H9 (cell line): ENCODE measurements at regions not wholly inside any gene's neighbourhood (a gene's known extent, or its start where the extent isn't known, plus 50 kb on each side); places are given as distances from the start of the nearest gene placed in this dataset.

Experiments
- DNase-seq: peaks from one replicate; pipeline ENCODE4 v3.0.0-alpha.2; 2017
- H2AFZ ChIP-seq: one replicate; pipeline ENCODE4 v1.6.1; 2013; ENCODE audit warnings: mild to moderate bottlenecking, low read length, control low read depth, moderate library complexity
- H2AK5ac ChIP-seq: 2 replicates; pipeline ENCODE4 v1.6.1; 2013; ENCODE audit warnings: low read length, control low read depth, mixed read lengths; ENCODE audit not compliant: insufficient read length
- H2BK120ac ChIP-seq: one replicate; pipeline ENCODE4 v1.6.1; 2013; ENCODE audit warnings: low read depth, mild to moderate bottlenecking, low read length, control low read depth, inconsistent platforms; ENCODE audit not compliant: poor library complexity, severe bottlenecking
- H2BK12ac ChIP-seq: 2 replicates; pipeline ENCODE4 v1.6.1; 2013; ENCODE audit warnings: low read length, control low read depth, mixed read lengths, low read depth; ENCODE audit not compliant: insufficient read length
- H2BK15ac ChIP-seq: 2 replicates; pipeline ENCODE4 v1.6.1; 2013; ENCODE audit warnings: low read depth, low read length, control low read depth
- H2BK20ac ChIP-seq: one replicate; pipeline ENCODE4 v1.6.1; 2013; ENCODE audit warnings: low read depth, mild to moderate bottlenecking, low read length, control low read depth, inconsistent platforms; ENCODE audit not compliant: poor library complexity, severe bottlenecking
- H2BK5ac ChIP-seq: 2 replicates; pipeline ENCODE4 v1.6.1; 2013; ENCODE audit warnings: low read length, control low read depth, mixed read lengths; ENCODE audit not compliant: insufficient read length
- H3K14ac ChIP-seq: 2 replicates; pipeline ENCODE4 v1.6.1; 2013; ENCODE audit warnings: low read length, control low read depth; ENCODE audit not compliant: insufficient read depth
- H3K18ac ChIP-seq: 2 replicates; pipeline ENCODE4 v1.6.1; 2013; ENCODE audit warnings: low read depth, mild to moderate bottlenecking, mixed read lengths, low read length, control low read depth; ENCODE audit not compliant: insufficient read length
- H3K23ac ChIP-seq: 2 replicates; pipeline ENCODE4 v1.6.1; 2013; ENCODE audit warnings: low read length, control low read depth, mixed read lengths, low read depth; ENCODE audit not compliant: insufficient read length
- H3K23me2 ChIP-seq: 2 replicates; pipeline ENCODE4 v1.6.1; 2013; ENCODE audit warnings: low read depth, mild to moderate bottlenecking, mixed read lengths, low read length, control low read depth; ENCODE audit not compliant: insufficient read length, poor library complexity, severe bottlenecking
- H3K27ac ChIP-seq: 2 replicates; pipeline ENCODE4 v1.5.1; 2013; ENCODE audit warnings: low read length, control low read depth, mixed read lengths, low read depth; ENCODE audit not compliant: insufficient read length
- H3K27me3 ChIP-seq: 2 replicates; pipeline ENCODE4 v1.6.1; 2013; ENCODE audit warnings: low read length, control low read depth, inconsistent platforms; ENCODE audit not compliant: insufficient read depth
- H3K4ac ChIP-seq: 2 replicates; pipeline ENCODE4 v1.6.1; 2013; ENCODE audit warnings: low read depth, mild to moderate bottlenecking, control low read depth, inconsistent platforms, low read length, moderate library complexity
- H3K4me1 ChIP-seq: 2 replicates; pipeline ENCODE4 v1.6.1; 2013; ENCODE audit warnings: low read length, control low read depth, inconsistent platforms; ENCODE audit not compliant: insufficient read depth
- H3K4me2 ChIP-seq: 2 replicates; pipeline ENCODE4 v1.6.1; 2013; ENCODE audit warnings: low read length, control low read depth, mixed read lengths; ENCODE audit not compliant: insufficient read length, insufficient read depth
- H3K56ac ChIP-seq: 2 replicates; pipeline ENCODE4 v1.6.1; 2013; ENCODE audit warnings: low read depth, mild to moderate bottlenecking, mixed read lengths, low read length, control low read depth; ENCODE audit not compliant: insufficient read length
- H3K79me1 ChIP-seq: 2 replicates; pipeline ENCODE4 v1.6.1; 2013; ENCODE audit warnings: low read depth, mild to moderate bottlenecking, moderate library complexity, low read length, control low read depth, inconsistent platforms; ENCODE audit not compliant: insufficient read depth, poor library complexity, severe bottlenecking
- H3K79me2 ChIP-seq: 2 replicates; pipeline ENCODE4 v1.6.1; 2013; ENCODE audit warnings: low read length, control low read depth, inconsistent platforms; ENCODE audit not compliant: insufficient read depth
- H3K9ac ChIP-seq: 2 replicates; pipeline ENCODE4 v1.6.1; 2013; ENCODE audit warnings: low read length, control low read depth, mixed read lengths; ENCODE audit not compliant: insufficient read length; ENCODE audit errors: extremely low read depth
- H3K9me3 ChIP-seq: one replicate; pipeline ENCODE4 v1.6.1; 2013; ENCODE audit warnings: low read depth, low read length, inconsistent platforms; ENCODE audit not compliant: control insufficient read depth
- H3T11ph ChIP-seq: one replicate; pipeline ENCODE4 v1.6.1; 2013; ENCODE audit warnings: mild to moderate bottlenecking, low read length, control low read depth, inconsistent platforms
- H4K20me1 ChIP-seq: one replicate; pipeline ENCODE4 v1.6.1; 2013; ENCODE audit not compliant: control insufficient read depth, insufficient read length, insufficient read depth
- H4K5ac ChIP-seq: 2 replicates; pipeline ENCODE4 v1.6.1; 2013; ENCODE audit warnings: low read depth, mild to moderate bottlenecking, mixed read lengths, low read length, control low read depth; ENCODE audit not compliant: insufficient read length
- H4K8ac ChIP-seq: replicated peaks from 2 replicates; pipeline ENCODE4 v1.6.1; 2013; ENCODE audit warnings: low read length, control low read depth, mixed read lengths, low read depth; ENCODE audit not compliant: insufficient read length
- H4K91ac ChIP-seq: 2 replicates; pipeline ENCODE4 v1.6.1; 2013; ENCODE audit warnings: low read depth, mild to moderate bottlenecking, moderate library complexity, mixed read lengths, low read length, control low read depth; ENCODE audit not compliant: insufficient read length
- H3K27ac Mint-ChIP-seq, 3 experiments: 2 replicates in 2 of 3; 3 replicates in 1 of 3; pipeline ENCODE4 v1.8.0; 2020 to 2021; ENCODE audit warnings: mixed read lengths in 3 of 3, mild to moderate bottlenecking in 1 of 3, moderate library complexity in 1 of 3
- H3K27me3 Mint-ChIP-seq: 2 replicates; pipeline ENCODE4 v1.8.0; 2021; ENCODE audit warnings: low read depth, mild to moderate bottlenecking, moderate library complexity, mixed read lengths
- H3K36me3 Mint-ChIP-seq, 3 experiments: 2 replicates in 2 of 3; 3 replicates in 1 of 3; pipeline ENCODE4 v1.8.0; 2020 to 2021; ENCODE audit warnings: low read depth in 3 of 3, mixed read lengths in 3 of 3; ENCODE audit not compliant: insufficient read depth in 1 of 3
- H3K4me1 Mint-ChIP-seq, 2 experiments: 2 replicates each; pipeline ENCODE4 v1.8.0; 2020; ENCODE audit warnings: mixed read lengths in 2 of 2
- H3K4me3 Mint-ChIP-seq, 2 experiments: 2 replicates in 1 of 2; 3 replicates in 1 of 2; pipeline ENCODE4 v1.8.0; 2020 to 2021; ENCODE audit warnings: mild to moderate bottlenecking in 2 of 2, mixed read lengths in 2 of 2, moderate library complexity in 1 of 2
- H3K9me3 Mint-ChIP-seq, 2 experiments: 2 replicates in 1 of 2; 3 replicates in 1 of 2; pipeline ENCODE4 v1.8.0; 2020; ENCODE audit warnings: mild to moderate bottlenecking in 2 of 2, mixed read lengths in 2 of 2, moderate library complexity in 1 of 2
- CTCF ChIP-seq: fragments of 200-600 bp; sonication (generic); conservative IDR thresholded peaks from 3 replicates; pipeline ENCODE4 v1.8.0; 2021; ENCODE audit warnings: antibody characterized with exemption, mild to moderate bottlenecking
- WGBS: extraction: QIAGEN DNeasy Blood & Tissue Kit; methylation state at CpG from one replicate; pipeline ENCODE4 v1.1.7; 2013; ENCODE audit warnings: missing lambda C conversion rate, low lambda C conversion rate, mixed read lengths; ENCODE audit not compliant: insufficient read length; ENCODE audit errors: extremely low coverage; 5-methylcytosine and 5-hydroxymethylcytosine counted together

GRCh38 chr20:62549029-62549428 lies 73.2 kb upstream of the GATA5 start:
- Histone ChIP-seq H3K14ac (no peak overlapping the region), H3K27ac (no peak overlapping the region)

More at GRCh38 chr20:62549029-62549428, 73.2 kb upstream of the GATA5 start:
- WGBS, result no CpG with 5 or more reads among the region's 13 CpGs
- Histone ChIP-seq H4K5ac (no peak overlapping the region), H2AFZ (no peak overlapping the region), H3T11ph (no peak overlapping the region), H3K79me1 (no peaks in the 10 kb centered on the region), H4K20me1 (no peaks in the 10 kb centered on the region), H3K27me3 (peaks cover 7% of the 10 kb centered on the region; the same call in 1 of the 2 replicates), H2BK5ac (no peak overlapping the region), H3K4me2 (no peak overlapping the region), H2BK15ac (no peak overlapping the region), H3K9me3 (no peaks in the 10 kb centered on the region), H2BK120ac (no peak overlapping the region), H2BK20ac (no peak overlapping the region), H3K18ac (no peak overlapping the region), H3K4me1 (no peaks in the 10 kb centered on the region; the same call in 1 of the 2 replicates), H4K91ac (no peak overlapping the region), H2BK12ac (no peak overlapping the region), H3K23me2 (peaks cover 5% of the 10 kb centered on the region), H3K79me2 (no peaks in the 10 kb centered on the region), H3K4ac (no peak overlapping the region), H3K23ac (no peak overlapping the region), H4K8ac (no peak overlapping the region), H3K56ac (no peak overlapping the region), H3K9ac (no peak overlapping the region), H2AK5ac (no peak overlapping the region)
- H3K4me1 Mint-ChIP-seq, result peaks cover 9 to 11% of the 10 kb centered on the region in 2 experiments
- no peak overlapping the region for H3K4me3 Mint-ChIP-seq
- peaks cover 55% of the 10 kb centered on the region for H3K27me3 Mint-ChIP-seq
- peaks cover 0 to 5% (median 0%) of the 10 kb centered on the region in 3 experiments; a peak in 2 of 7 replicates for H3K36me3 Mint-ChIP-seq
- DNase-seq, result no peak
- no peak overlapping the region for H3K27ac Mint-ChIP-seq
- peaks cover 3 to 5% of the 10 kb centered on the region in 2 experiments; a peak in 4 of 5 replicates for H3K9me3 Mint-ChIP-seq
- no peak for TF ChIP-seq CTCF
